Activated T-helper 17 cell treated with anti-CD3 and anti-CD28 coated beads, Interleukin-2, amount 50 U/mL, for 72 hours (primary cell): ENCODE measurements at regions not wholly inside any gene's neighbourhood (a gene's known extent, or its start where the extent isn't known, plus 50 kb on each side); places are given as distances from the start of the nearest gene placed in this dataset.
"Not testable (repeated sequence)": the region's sequence is repeated elsewhere in the genome, so short reads cannot be mapped to it uniquely, and the experiment has no call there.

Source experiments
- ATAC-seq: fragments of 150-1000 bp; cut with Tn5 transposase; replicated peaks from 2 replicates; pipeline ENCODE4 v1.10.0; 2021; ENCODE audit warnings: mild to moderate bottlenecking, moderate library complexity
- H3K27ac Mint-ChIP-seq: one replicate; pipeline ENCODE4 v1.8.0; 2022; ENCODE audit warnings: mixed read lengths
- H3K27me3 Mint-ChIP-seq: one replicate; pipeline ENCODE4 v1.8.0; 2022; ENCODE audit warnings: mixed read lengths
- H3K36me3 Mint-ChIP-seq: one replicate; pipeline ENCODE4 v1.8.0; 2022; ENCODE audit warnings: low read depth, mild to moderate bottlenecking, mixed read lengths
- H3K4me1 Mint-ChIP-seq: one replicate; pipeline ENCODE4 v1.8.0; 2022; ENCODE audit warnings: mixed read lengths
- H3K4me3 Mint-ChIP-seq: one replicate; pipeline ENCODE4 v1.8.0; 2022; ENCODE audit warnings: mild to moderate bottlenecking, mixed read lengths
- H3K9me3 Mint-ChIP-seq: one replicate; pipeline ENCODE4 v1.8.0; 2022; ENCODE audit warnings: mixed read lengths

- Mint-ChIP-seq H3K27me3 (no peaks in the 10 kb centered on the region), H3K27ac (no peak overlapping the region), H3K36me3 (no peaks in the 10 kb centered on the region), H3K4me1 (peaks cover 5% of the 10 kb centered on the region), H3K9me3 (peaks cover 4% of the 10 kb centered on the region), H3K4me3 (no peak overlapping the region)
- ATAC-seq = no peak
Measured at GRCh38 chr9:81823672-81824554, 104.3 kb upstream of the SPATA31D4 start.

DNA sequence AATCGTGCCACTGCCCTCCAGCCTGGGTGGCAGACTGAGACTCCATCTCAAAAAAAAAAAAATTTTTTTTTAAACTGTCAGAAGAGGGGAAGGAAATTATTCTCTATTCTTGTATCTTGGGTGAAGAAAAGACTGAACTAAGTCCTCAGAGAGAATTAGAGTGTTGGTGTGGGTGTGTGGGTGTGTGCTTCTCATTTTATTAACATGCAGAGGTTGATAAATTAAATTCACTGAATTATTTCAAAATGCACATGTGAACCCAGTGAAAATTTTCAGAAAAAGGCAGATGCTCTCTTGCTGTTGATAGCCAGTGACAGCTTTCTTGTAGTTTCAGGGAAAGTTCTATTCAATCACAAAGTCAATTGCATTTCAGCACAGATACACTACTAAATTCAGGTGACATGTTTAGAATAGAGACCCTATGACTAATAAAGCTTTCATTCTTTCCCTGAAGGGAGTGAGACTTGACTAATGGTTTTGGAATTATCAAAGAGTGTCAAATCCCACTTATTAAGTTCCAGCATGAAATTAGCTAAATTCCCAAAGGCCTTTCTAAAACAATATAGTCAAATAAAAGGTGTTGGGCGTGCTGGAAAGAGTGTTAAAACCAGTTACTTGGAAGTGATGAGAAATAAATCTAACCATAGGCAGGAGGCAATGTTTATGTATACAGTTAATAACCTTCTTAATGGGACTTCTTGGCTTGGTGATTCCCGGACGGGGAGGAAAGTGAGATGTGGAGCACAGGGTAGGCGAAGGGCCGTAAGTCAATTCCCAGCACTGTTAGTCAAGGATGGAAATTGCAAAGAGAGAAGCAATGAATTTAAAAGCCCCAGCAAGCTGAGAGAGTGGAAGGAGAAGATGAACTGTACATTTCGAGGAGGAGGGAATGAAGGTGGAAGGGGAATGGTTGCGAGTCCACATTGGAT is 103.2 kb upstream of the SPATA31D4 start:
- no peak overlapping the region for H3K27ac Mint-ChIP-seq
- ATAC-seq = no peak

GRCh38 chr9:81825846-81826516 is 102.2 kb upstream of the SPATA31D4 start:
- H3K27me3 Mint-ChIP-seq = no peaks in the 10 kb centered on the region
- no peak overlapping the region for H3K4me3 Mint-ChIP-seq
- no peaks in the 10 kb centered on the region for H3K4me1 Mint-ChIP-seq
- H3K27ac Mint-ChIP-seq = no peak overlapping the region
- ATAC-seq = no peak
- no peaks in the 10 kb centered on the region for H3K36me3 Mint-ChIP-seq
- H3K9me3 Mint-ChIP-seq = peaks cover 4% of the 10 kb centered on the region

More for the DNA sequence above, 103.2 kb upstream of the SPATA31D4 start:
- H3K4me1 Mint-ChIP-seq = no peaks in the 10 kb centered on the region
- H3K27me3 Mint-ChIP-seq = no peaks in the 10 kb centered on the region
- no peaks in the 10 kb centered on the region for H3K36me3 Mint-ChIP-seq
- peaks cover 4% of the 10 kb centered on the region for H3K9me3 Mint-ChIP-seq
- H3K4me3 Mint-ChIP-seq = no peak overlapping the region

DNA sequence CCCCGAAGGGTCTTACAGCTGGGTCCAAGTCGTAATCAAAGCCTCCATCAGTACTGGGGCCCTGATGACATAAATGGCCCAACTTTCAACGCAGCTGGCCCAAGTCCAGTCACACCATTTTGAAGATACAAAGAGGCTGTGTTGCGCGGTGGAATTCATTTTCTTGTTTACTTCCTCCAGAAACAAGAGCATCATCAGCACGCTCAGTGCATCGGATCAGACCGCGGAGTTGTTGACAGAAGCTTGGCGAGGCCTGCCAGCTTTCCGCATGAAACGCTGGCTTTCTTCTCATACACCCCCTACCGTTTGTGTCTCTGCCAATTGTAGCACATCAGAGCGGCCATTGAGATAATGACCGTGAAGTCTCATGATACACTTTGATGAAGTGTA is 101.7 kb upstream of the SPATA31D4 start:
- H3K4me1 Mint-ChIP-seq = no peaks in the 10 kb centered on the region

DNA sequence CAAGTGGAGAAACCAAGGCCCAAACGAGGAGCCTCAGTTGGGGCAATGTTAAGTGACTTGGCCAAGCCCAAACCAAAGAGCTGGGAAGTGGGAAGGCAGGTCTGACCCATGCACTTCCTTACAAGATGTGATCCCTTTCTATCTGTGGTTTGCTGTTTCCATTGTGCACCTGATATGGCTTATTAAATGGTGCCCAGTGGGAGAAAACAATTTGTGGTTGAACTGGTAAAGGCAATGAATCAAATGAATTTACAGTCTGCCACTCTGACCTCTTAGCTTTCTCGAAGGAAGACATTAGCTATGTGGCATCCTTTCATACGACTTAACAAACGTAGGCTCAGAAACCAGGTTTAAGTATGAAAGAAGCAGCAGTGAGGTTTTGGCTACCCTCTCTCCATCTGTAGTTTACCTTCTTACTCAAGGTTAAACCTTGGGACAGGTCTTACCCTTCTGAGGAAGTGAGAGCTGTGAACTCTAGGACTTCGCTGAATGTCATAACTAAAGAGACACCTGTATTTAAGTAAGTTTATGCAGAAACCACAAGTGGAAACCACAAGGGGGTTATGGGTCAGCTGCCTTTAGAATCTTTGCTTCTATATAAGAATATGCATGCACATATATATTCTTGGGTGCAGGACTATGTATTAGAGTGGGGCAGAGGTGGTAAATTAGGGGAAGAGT is 100.5 kb upstream of the SPATA31D4 start:
- no peaks in the 10 kb centered on the region for H3K36me3 Mint-ChIP-seq
- no peaks in the 10 kb centered on the region for H3K4me1 Mint-ChIP-seq
- no peak overlapping the region for H3K27ac Mint-ChIP-seq
- H3K27me3 Mint-ChIP-seq = no peaks in the 10 kb centered on the region
- ATAC-seq = no peak
- no peak overlapping the region for H3K4me3 Mint-ChIP-seq
- H3K9me3 Mint-ChIP-seq = peaks cover 4% of the 10 kb centered on the region

More for the DNA sequence above, 101.7 kb upstream of the SPATA31D4 start:
- no peak for ATAC-seq
- Mint-ChIP-seq H3K27me3 (no peaks in the 10 kb centered on the region), H3K27ac (no peak overlapping the region), H3K9me3 (peaks cover 4% of the 10 kb centered on the region), H3K4me3 (no peak overlapping the region), H3K36me3 (no peaks in the 10 kb centered on the region)

GRCh38 chr9:81829195-81829882 is 98.9 kb upstream of the SPATA31D4 start:
- Mint-ChIP-seq H3K36me3 (no peaks in the 10 kb centered on the region), H3K4me3 (no peak overlapping the region), H3K4me1 (no peaks in the 10 kb centered on the region), H3K27ac (no peak overlapping the region), H3K27me3 (no peaks in the 10 kb centered on the region), H3K9me3 (peaks cover 4% of the 10 kb centered on the region)
- ATAC-seq = no peak

GRCh38 chr9:81830431-81830830 is 97.8 kb upstream of the SPATA31D4 start:
- not testable (repeated sequence) for H3K9me3 Mint-ChIP-seq, H3K4me1 Mint-ChIP-seq, H3K27ac Mint-ChIP-seq, ATAC-seq, H3K4me3 Mint-ChIP-seq, H3K36me3 Mint-ChIP-seq, H3K27me3 Mint-ChIP-seq

DNA sequence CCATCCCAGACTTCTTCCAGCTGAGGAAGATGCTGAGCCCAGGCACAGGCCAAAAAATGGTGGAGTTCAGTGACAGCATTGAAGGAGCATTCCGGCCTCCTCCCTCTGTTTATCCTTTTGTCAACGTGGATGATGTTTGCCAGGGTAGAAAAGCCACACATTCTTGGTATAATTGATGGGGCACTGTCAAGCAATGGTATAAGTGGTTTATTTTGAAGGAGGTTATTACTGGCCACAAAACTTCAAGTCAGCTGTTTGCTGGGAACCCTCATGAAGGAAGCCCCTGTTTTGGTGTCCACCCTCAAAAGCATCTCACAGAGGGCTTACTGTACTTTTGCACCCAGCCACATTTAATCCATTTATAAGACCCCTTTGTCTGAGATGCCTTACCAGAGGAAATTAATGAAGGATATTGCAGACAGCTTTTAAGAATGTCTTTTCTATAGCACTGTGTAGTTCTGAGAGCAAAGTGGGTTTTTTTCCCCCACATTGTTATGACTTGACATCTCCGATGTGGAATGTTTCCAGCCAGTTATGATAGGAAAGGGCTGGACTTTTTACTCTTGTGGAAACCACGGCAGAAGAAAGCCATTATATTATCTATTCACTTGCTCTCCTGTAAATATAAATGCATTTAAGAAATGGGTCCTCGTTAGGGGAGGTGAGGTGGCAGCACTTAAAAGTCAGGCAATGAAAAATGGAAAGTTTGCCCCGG is 95.5 kb upstream of the SPATA31D4 start:
- Mint-ChIP-seq H3K4me1 (no peaks in the 10 kb centered on the region), H3K9me3 (no peaks in the 10 kb centered on the region), H3K27ac (no peak overlapping the region), H3K4me3 (no peak overlapping the region), H3K27me3 (no peaks in the 10 kb centered on the region), H3K36me3 (no peaks in the 10 kb centered on the region)
- no peak for ATAC-seq

GRCh38 chr9:81833563-81834345 is 94.5 kb upstream of the SPATA31D4 start:
- Mint-ChIP-seq H3K27ac (no peak overlapping the region), H3K27me3 (no peaks in the 10 kb centered on the region), H3K9me3 (no peaks in the 10 kb centered on the region), H3K36me3 (no peaks in the 10 kb centered on the region), H3K4me1 (no peaks in the 10 kb centered on the region), H3K4me3 (no peak overlapping the region)
- no peak for ATAC-seq

DNA sequence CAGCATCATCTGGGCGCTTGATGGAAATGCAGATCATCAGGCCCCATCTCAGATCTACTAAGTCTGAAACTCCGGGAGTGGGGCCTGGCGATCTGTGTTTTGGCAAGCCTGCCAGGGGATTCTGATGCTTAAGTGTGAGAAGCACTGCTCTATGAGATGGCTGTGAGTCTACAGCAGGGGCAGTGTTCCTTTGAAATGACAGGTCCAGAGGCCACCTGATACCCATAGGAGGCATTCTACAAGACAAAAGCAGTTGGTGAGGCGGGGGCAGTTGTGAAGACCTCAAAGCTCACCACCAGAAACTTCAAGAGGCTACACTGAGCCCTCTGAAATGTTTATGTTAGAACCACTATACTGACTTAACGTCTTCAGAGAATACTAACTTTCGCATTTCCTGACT is 86.9 kb upstream of the SPATA31D4 start:
- Mint-ChIP-seq H3K4me1 (no peaks in the 10 kb centered on the region), H3K4me3 (no peak overlapping the region), H3K9me3 (no peaks in the 10 kb centered on the region), H3K27me3 (no peaks in the 10 kb centered on the region), H3K27ac (no peak overlapping the region), H3K36me3 (no peaks in the 10 kb centered on the region)
- no peak for ATAC-seq

GRCh38 chr9:81844131-81844567 is 84.1 kb upstream of the SPATA31D4 start:
- Mint-ChIP-seq H3K4me1 (no peaks in the 10 kb centered on the region), H3K27me3 (no peaks in the 10 kb centered on the region), H3K9me3 (no peaks in the 10 kb centered on the region), H3K4me3 (no peak overlapping the region), H3K27ac (no peak overlapping the region), H3K36me3 (no peaks in the 10 kb centered on the region)
- ATAC-seq = no peak

DNA sequence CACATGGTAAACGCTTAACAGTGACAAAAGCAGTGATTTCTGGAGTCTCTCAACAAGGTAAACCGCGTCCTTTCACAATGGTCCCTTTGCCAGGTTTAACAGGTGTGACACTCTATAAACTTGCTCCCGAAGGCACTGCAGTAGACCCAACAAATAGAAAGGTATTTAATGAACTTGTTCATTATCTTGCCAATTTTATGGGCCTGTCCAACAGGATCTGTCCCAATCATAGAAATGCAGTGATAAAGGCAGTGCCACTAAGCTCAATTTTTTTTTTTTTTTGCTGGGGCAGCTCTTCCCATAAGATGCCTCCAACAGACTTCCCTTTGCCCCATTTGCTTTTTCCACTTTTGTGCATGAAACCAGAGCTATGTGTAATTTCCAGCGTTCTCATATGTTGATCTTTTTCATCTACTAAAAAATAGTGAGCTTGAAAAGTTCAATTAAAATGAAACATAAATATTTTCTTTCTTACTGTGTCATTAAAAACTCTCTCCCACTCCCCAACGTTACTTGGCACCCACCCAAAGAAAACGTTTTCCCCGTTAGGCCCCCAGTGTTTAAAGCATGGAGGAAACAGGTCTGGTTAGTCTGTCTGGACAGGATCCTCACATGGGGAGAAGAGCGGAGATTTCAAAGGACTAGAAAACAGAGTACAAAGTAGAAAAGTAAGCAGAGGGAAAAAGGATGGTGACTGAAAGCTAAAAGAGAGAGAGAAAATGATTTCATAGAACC is 80.9 kb upstream of the SPATA31D4 start:
- H3K4me1 Mint-ChIP-seq = no peaks in the 10 kb centered on the region
- H3K9me3 Mint-ChIP-seq = no peaks in the 10 kb centered on the region
- H3K4me3 Mint-ChIP-seq = no peak overlapping the region
- H3K36me3 Mint-ChIP-seq = no peaks in the 10 kb centered on the region
- no peaks in the 10 kb centered on the region for H3K27me3 Mint-ChIP-seq
- H3K27ac Mint-ChIP-seq = no peak overlapping the region
- ATAC-seq = no peak
